ENCODE measurements at regions not wholly inside any gene's neighbourhood (a gene's known extent, or its start where the extent isn't known, plus 50 kb on each side); places are given as distances from the start of the nearest gene placed in this dataset.

- DNase-seq (ENCODE audit: low read depth) = no peak
These were observed 207.0 kb upstream of the ZNF462 start for GRCh38 chr9:106655966-106656365.

GRCh38 chr9:106657926-106658325, 205.0 kb upstream of the ZNF462 start:
- no peak for DNase-seq (ENCODE audit: low read depth)

GRCh38 chr9:106668534-106668933, 194.4 kb upstream of the ZNF462 start:
- DNase-seq (ENCODE audit: low read depth) = no peak

GRCh38 chr9:106669835-106670234, 193.1 kb upstream of the ZNF462 start:
- DNase-seq (ENCODE audit: low read depth) = no peak

- DNase-seq (ENCODE audit: low read depth) = no peak
These were observed 192.5 kb upstream of the ZNF462 start for GRCh38 chr9:106670418-106670817.

- no peak for DNase-seq (ENCODE audit: low read depth)
These were observed 187.2 kb upstream of the ZNF462 start for GRCh38 chr9:106675780-106676179.

- DNase-seq (ENCODE audit: low read depth) = no peak
These were observed 185.6 kb upstream of the ZNF462 start for GRCh38 chr9:106677374-106677773.

GRCh38 chr9:106677830-106678229, 185.1 kb upstream of the ZNF462 start:
- no peak for DNase-seq (ENCODE audit: low read depth)

- DNase-seq (ENCODE audit: low read depth) = no peak
These were observed 184.7 kb upstream of the ZNF462 start for GRCh38 chr9:106678273-106678672.

GRCh38 chr9:106682420-106682819, 180.5 kb upstream of the ZNF462 start:
- DNase-seq (ENCODE audit: low read depth) = no peak

- no peak for DNase-seq (ENCODE audit: low read depth)
These were observed 179.5 kb upstream of the ZNF462 start for GRCh38 chr9:106683454-106683853.

GRCh38 chr9:106684940-106685695, 177.8 kb upstream of the ZNF462 start:
- no peak for DNase-seq (ENCODE audit: low read depth)

- DNase-seq (ENCODE audit: low read depth) = no peak
These were observed 173.9 kb upstream of the ZNF462 start for GRCh38 chr9:106689089-106689488.

GRCh38 chr9:106691627-106692026, 171.3 kb upstream of the ZNF462 start:
- no peak for DNase-seq (ENCODE audit: low read depth)

GRCh38 chr9:106693558-106693957, 169.4 kb upstream of the ZNF462 start:
- no peak for DNase-seq (ENCODE audit: low read depth)

GRCh38 chr9:106696804-106697203, 166.2 kb upstream of the ZNF462 start:
- DNase-seq (ENCODE audit: low read depth) = no peak

GRCh38 chr9:106697390-106697749, 165.6 kb upstream of the ZNF462 start:
- DNase-seq (ENCODE audit: low read depth) = no peak

GRCh38 chr9:106697750-106698502, 165.0 kb upstream of the ZNF462 start:
- peak; percentile 21 for DNase-seq (ENCODE audit: low read depth)

- DNase-seq (ENCODE audit: low read depth) = no peak
These were observed 162.3 kb upstream of the ZNF462 start for GRCh38 chr9:106700676-106701075.

GRCh38 chr9:106701611-106702010, 161.4 kb upstream of the ZNF462 start:
- DNase-seq (ENCODE audit: low read depth) = no peak

- DNase-seq (ENCODE audit: low read depth) = no peak
These were observed 158.8 kb upstream of the ZNF462 start for GRCh38 chr9:106704056-106704615.

- no peak for DNase-seq (ENCODE audit: low read depth)
These were observed 155.7 kb upstream of the ZNF462 start for GRCh38 chr9:106707291-106707690.

GRCh38 chr9:106707738-106708474, 155.1 kb upstream of the ZNF462 start:
- no peak for DNase-seq (ENCODE audit: low read depth)

All from GM04503 (cell line).